Keratinocyte (primary cell): ENCODE measurements at regions not wholly inside any gene's neighbourhood (a gene's known extent, or its start where the extent isn't known, plus 50 kb on each side); places are given as distances from the start of the nearest gene placed in this dataset.

Source experiments
- CTCF ChIP-seq, 3 experiments: IDR thresholded peaks in 1 of 3; conservative IDR thresholded peaks in 1 of 3; optimal IDR thresholded peaks in 1 of 3; 2 replicates in 2 of 3; 3 replicates in 1 of 3; pipeline versions ENCODE3 to v1.5.1; 2011; ENCODE audit warnings: low read length in 3 of 3, mild to moderate bottlenecking in 3 of 3, moderate library complexity in 2 of 3, control low read depth in 1 of 3, inconsistent platforms in 1 of 3; ENCODE audit not compliant: insufficient read depth in 2 of 3; ENCODE audit errors: extremely low read depth in 1 of 3
- EZH2 ChIP-seq: IDR thresholded peaks from one replicate; pipeline ENCODE4 v1.6.1; 2012; ENCODE audit warnings: inconsistent platforms, mild to moderate bottlenecking, low read length, moderate library complexity

GRCh38 chr6:139881236-139881635 lies 506.8 kb upstream of the CITED2 start:
- TF ChIP-seq CTCF (optimal IDR thresholded peaks at IDR 0.05 in 1 of 3, IDR thresholded peaks at IDR 0.05 in 1 of 3, conservative IDR thresholded peaks at IDR 0.05 in 1 of 3; ENCODE audit: extremely low read depth in 1 of 3, insufficient read depth in 2 of 3, low read length in 3 of 3) (no peak), EZH2 (no peak)
